Heart left ventricle (tissue), 16 donors: ENCODE measurements at regions not wholly inside any gene's neighbourhood (a gene's known extent, or its start where the extent isn't known, plus 50 kb on each side); places are given as distances from the start of the nearest gene placed in this dataset.

Source experiments
- ATAC-seq, 4 donors: fragments of 200-7000 bp; cut with Tn5 transposase; one replicate each; pipeline ENCODE4 v1.9.1; 2020 to 2022; ENCODE audit warnings: moderate library complexity in 4 of 4, mild to moderate bottlenecking in 3 of 4, moderate number of reproducible peaks in 1 of 4
- DNase-seq, 5 donors: peaks; one replicate each; pipeline ENCODE4 v3.0.0-alpha.2; 2020
- H3K27ac ChIP-seq, 12 donors: fragments of 200-600 bp; sonication (generic) in 4 of 12; one replicate each; pipeline versions ENCODE4 v1.5.0 to v1.8.0; 2016 to 2022; ENCODE audit warnings: mild to moderate bottlenecking in 2 of 12
- H3K27me3 ChIP-seq, 9 donors: fragments of 200-600 bp; sonication (generic) in 2 of 9; one replicate each; pipeline versions ENCODE4 v1.5.1 to v1.8.0; 2016 to 2022; ENCODE audit warnings: mild to moderate bottlenecking in 3 of 9
- H3K36me3 ChIP-seq, 9 donors: fragments of 200-600 bp; sonication (generic) in 2 of 9; one replicate each; pipeline versions ENCODE4 v1.5.0 to v1.8.0; 2018 to 2022; ENCODE audit warnings: mild to moderate bottlenecking in 2 of 9
- H3K4me1 ChIP-seq, 12 donors: fragments of 200-600 bp; sonication (generic) in 4 of 12; one replicate each; pipeline versions ENCODE4 v1.5.0 to v1.8.0; 2016 to 2022; ENCODE audit warnings: mild to moderate bottlenecking in 3 of 12
- H3K4me3 ChIP-seq, 12 donors: fragments of 200-600 bp; sonication (generic) in 4 of 12; one replicate each; pipeline versions ENCODE4 v1.5.0 to v1.8.0; 2017 to 2022; ENCODE audit warnings: mild to moderate bottlenecking in 9 of 12, moderate library complexity in 4 of 12
- H3K9me3 ChIP-seq, 12 donors: fragments of 200-600 bp; sonication (generic) in 4 of 12; one replicate each; pipeline versions ENCODE4 v1.5.0 to v1.8.0; 2016 to 2022; ENCODE audit warnings: mild to moderate bottlenecking in 1 of 12
- POLR2A ChIP-seq, 2 donors: fragments of 450-650 bp; IDR thresholded peaks; one replicate each; pipeline ENCODE4 v1.6.1; 2017; ENCODE audit warnings: antibody characterized with exemption in 2 of 2, mild to moderate bottlenecking in 2 of 2, moderate library complexity in 2 of 2
- WGBS, 4 donors: extraction: QIAGEN DNeasy Blood & Tissue Kit in 2 of 4; methylation state at CpG; one replicate each; pipeline versions ENCODE4 v1.1.5 to v1.1.7; 2013 to 2018; 5-methylcytosine and 5-hydroxymethylcytosine counted together
- intact Hi-C, 10 donors: fragments of 100-400 bp; cut with DNase I; formaldehyde crosslinking; loops; one replicate each; pipeline versions ENCODE4 v1.11.1 to v1.14.2; 2022
- TF ChIP-seq, protein P1 (sequence below), 12 donors: fragments of 200-600 bp; sonication (generic) in 4 of 12; IDR thresholded peaks; one replicate each; pipeline versions ENCODE4 v1.5.0 to v1.8.0; 2018 to 2022; ENCODE audit warnings: antibody characterized with exemption in 12 of 12, mild to moderate bottlenecking in 5 of 12
- donor health status: ischemic (EF 13 %, LVEDD 7.1; RV severe dilation, severe dysfunction).
- donor health status: healthy with polysubstance abuse.
- donor health status: DM: no; HTN: yes; CAD: no.
- donor health status: DM: no; HTN: no; CAD: no.
- donor health status: ischemic (EF 25% LVEDD 6.9; RV normal size, moderate dysfunction).
- donor health status: ischemic (EF 25% LVEDD 5.7; RV mildly dilated, moderate dysfunction).
- donor health status: healthy.
- donor health status: DM: yes; HTN: yes; CAD: no.
- donor health status: ischemic (EF 35%, LVEDD 5.7; RV mildly dilated, moderate dysfunction).
- donor health status: nonischemic (EF 11% LVEDD 7.7; RV severe dilation, severe dysfunction).
- donor health status: DM: yes; HTN: yes; CAD: no.
- donor health status: PGD.
- donor health status: ischemic (EF 29% LVEDD 5.4; RV normal size, mild dysfunction).
- donor health status: nonischemic (EF 23%, LVEDD 6.1; RV moderate dilation, normal function).

DNA sequence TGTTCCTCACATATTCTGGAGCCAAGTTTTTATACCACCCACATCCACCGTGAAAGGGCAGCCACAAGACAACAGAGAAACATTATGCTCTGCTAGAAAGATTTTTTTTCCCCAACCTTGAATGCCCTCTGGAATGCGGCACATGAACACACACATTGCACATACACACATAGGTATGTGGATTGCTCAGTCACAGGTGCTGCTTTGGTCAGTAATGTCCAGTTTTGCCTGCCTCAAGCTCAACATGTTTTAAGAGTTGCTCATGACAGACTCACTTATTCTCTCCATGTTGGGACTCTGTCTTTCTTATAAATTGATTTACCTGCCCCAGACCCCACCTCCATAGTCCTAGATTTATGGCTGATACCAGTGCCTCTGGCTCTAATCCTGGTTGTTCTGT lies 138.0 kb upstream of the ASTN2 start:
- Histone ChIP-seq H3K27ac (no peak overlapping the region), H3K9me3 (no peaks in the 10 kb centered on the region), H3K4me1 (no peaks in the 10 kb centered on the region), H3K4me3 (no peak overlapping the region), H3K36me3 (no peaks in the 10 kb centered on the region), H3K27me3 (peaks cover 0 to 4% (median 0%) of the 10 kb centered on the region in 9 donors)
- no peak for DNase-seq
- ATAC-seq, result no peak
- no peak for TF ChIP-seq POLR2A (IDR thresholded peaks at IDR 0.05)
- TF ChIP-seq, protein P1, sequence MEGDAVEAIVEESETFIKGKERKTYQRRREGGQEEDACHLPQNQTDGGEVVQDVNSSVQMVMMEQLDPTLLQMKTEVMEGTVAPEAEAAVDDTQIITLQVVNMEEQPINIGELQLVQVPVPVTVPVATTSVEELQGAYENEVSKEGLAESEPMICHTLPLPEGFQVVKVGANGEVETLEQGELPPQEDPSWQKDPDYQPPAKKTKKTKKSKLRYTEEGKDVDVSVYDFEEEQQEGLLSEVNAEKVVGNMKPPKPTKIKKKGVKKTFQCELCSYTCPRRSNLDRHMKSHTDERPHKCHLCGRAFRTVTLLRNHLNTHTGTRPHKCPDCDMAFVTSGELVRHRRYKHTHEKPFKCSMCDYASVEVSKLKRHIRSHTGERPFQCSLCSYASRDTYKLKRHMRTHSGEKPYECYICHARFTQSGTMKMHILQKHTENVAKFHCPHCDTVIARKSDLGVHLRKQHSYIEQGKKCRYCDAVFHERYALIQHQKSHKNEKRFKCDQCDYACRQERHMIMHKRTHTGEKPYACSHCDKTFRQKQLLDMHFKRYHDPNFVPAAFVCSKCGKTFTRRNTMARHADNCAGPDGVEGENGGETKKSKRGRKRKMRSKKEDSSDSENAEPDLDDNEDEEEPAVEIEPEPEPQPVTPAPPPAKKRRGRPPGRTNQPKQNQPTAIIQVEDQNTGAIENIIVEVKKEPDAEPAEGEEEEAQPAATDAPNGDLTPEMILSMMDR (IDR thresholded peaks at IDR 0.05), result no peak
- intact Hi-C loops, result no loop called here
- 88 to 100% (median 91%) methylated on average over 2 of the region's 2 CpGs for WGBS, 4 donors

DNA sequence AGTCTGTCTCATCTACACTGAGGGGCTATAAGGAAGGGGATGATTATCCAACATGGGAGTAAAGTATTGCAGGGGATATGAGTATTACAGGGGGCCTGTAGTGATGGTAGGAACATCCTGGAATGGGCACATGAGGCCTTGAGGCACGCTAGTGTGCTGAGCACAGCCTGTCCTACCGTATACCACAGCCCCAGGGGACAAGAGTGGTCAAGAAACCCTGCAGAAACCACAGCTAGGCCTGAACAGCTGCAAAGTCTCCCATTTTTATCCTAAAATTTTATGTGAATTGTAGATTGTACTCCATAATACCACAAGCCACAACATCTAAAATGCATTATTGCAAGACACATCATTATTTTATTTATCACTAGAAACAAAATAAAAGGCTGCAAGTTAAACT lies 136.3 kb upstream of the ASTN2 start:
- WGBS, 4 donors, result 43 to 67% (median 56%) methylated on average over 2 of the region's 2 CpGs
- Histone ChIP-seq H3K27me3 (peaks cover 0 to 15% (median 0%) of the 10 kb centered on the region in 9 donors), H3K4me3 (no peak overlapping the region), H3K4me1 (peaks cover 0 to 4% (median 0%) of the 10 kb centered on the region in 12 donors), H3K27ac (no peak overlapping the region), H3K36me3 (no peaks in the 10 kb centered on the region), H3K9me3 (no peaks in the 10 kb centered on the region)
- no peak for TF ChIP-seq POLR2A (IDR thresholded peaks at IDR 0.05)
- TF ChIP-seq, protein P1 (IDR thresholded peaks at IDR 0.05), result no peak
- ATAC-seq (no peak), DNase-seq (no peak)
- intact Hi-C loops, result no loop called here

DNA sequence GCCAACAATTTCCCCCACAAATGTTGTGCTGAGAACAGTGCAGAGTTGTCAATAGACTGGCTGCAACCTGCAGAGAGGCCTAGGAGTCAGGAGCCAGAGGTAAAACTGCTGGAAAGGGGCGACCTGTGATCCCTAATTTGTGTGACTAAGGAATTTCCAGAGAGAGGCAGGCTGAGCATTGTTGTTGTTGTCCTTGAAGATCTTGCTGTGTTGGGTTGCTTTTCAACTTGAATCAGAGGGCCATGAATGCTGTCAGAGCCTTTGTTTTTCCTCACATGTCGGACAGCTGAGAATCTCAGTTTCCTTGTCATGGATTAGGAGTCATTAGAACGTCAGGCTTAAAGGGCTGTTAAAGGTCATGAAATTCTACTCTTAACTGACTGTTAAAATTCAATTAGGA lies 134.6 kb upstream of the ASTN2 start:
- H3K27ac ChIP-seq, result no peak overlapping the region
- no peak for TF ChIP-seq POLR2A (IDR thresholded peaks at IDR 0.05)
- TF ChIP-seq, protein P1 (IDR thresholded peaks at IDR 0.05), result no peak
- no peak overlapping the region for H3K4me3 ChIP-seq
- WGBS, 4 donors, result 34 to 55% (median 47%) methylated on average over 3 of the region's 3 CpGs
- intact Hi-C loops, result no loop called here
- peaks cover 0 to 4% (median 0%) of the 10 kb centered on the region in 12 donors for H3K4me1 ChIP-seq
- no peaks in the 10 kb centered on the region for H3K9me3 ChIP-seq
- no peak for DNase-seq
- H3K27me3 ChIP-seq, result peaks cover 0 to 15% (median 0%) of the 10 kb centered on the region in 9 donors
- ATAC-seq, result no peak
- H3K36me3 ChIP-seq, result no peaks in the 10 kb centered on the region

DNA sequence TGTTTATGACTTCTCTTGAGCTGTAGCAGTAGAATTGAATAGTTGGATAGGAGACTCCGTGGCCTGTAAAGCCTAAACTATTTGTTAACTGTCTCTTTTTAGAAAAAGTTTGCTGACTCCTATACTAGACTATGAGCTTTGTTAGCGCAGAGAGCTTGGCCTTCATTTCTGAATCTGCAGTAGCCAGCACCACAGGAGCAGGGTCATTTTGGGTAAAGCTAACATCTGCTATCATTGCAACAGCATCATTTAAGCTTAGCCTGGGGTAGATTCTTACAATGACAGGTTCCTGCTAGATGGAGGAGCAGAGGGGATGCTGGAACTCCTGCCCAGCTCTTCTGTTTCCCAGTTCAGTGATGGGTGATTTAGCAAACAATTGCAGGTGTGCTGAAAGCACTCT lies 133.7 kb upstream of the ASTN2 start:
- Histone ChIP-seq H3K4me1 (peaks cover 0 to 4% (median 0%) of the 10 kb centered on the region in 12 donors), H3K9me3 (no peaks in the 10 kb centered on the region), H3K27me3 (peaks cover 0 to 15% (median 0%) of the 10 kb centered on the region in 9 donors), H3K36me3 (no peaks in the 10 kb centered on the region), H3K27ac (no peak overlapping the region), H3K4me3 (no peak overlapping the region)
- intact Hi-C loops, result no loop called here
- WGBS, 4 donors, result 91 to 100% (median 92%) methylated on average over 2 of the region's 2 CpGs
- ATAC-seq (no peak), DNase-seq (no peak)
- TF ChIP-seq, protein P1 (IDR thresholded peaks at IDR 0.05), result no peak
- TF ChIP-seq POLR2A (IDR thresholded peaks at IDR 0.05), result no peak
